SK-N-SH (cell line): ENCODE measurements at regions not wholly inside any gene's neighbourhood (a gene's known extent, or its start where the extent isn't known, plus 50 kb on each side); places are given as distances from the start of the nearest gene placed in this dataset.

Experiments used
- CTCF ChIA-PET: fragments of 300-600, 350-600 bp; formaldehyde crosslinking; extraction: SDS; loops from one replicate; lab custom pipeline; 2021; lab: Yijun Ruan, JAX
- POLR2A ChIA-PET: fragments of 350-600 bp; sonication (Branson Sonifier 250); formaldehyde crosslinking; extraction: SDS; loops from one replicate; lab custom pipeline; 2020; ENCODE audit warnings: antibody characterized with exemption, inconsistent platforms; lab: Yijun Ruan, JAX
- DNase-seq: peaks from one replicate; pipeline ENCODE4 v3.0.0; 2012
- H2AFZ ChIP-seq: fragments of 200-600 bp; sonication (generic); 2 replicates; pipeline ENCODE4 v1.8.1; 2016; ENCODE audit warnings: antibody characterized with exemption, mild to moderate bottlenecking, low read depth
- H3F3A ChIP-seq: fragments of 200-600 bp; sonication (generic); replicated peaks from 2 replicates; pipeline ENCODE3; 2016; ENCODE audit warnings: antibody characterized with exemption, mild to moderate bottlenecking; ENCODE audit not compliant: insufficient read depth
- H3K27ac ChIP-seq, 2 experiments: fragments of 200-500 bp in 1 of 2; fragments of 200-600 bp in 1 of 2; sonication (Bioruptor generic) in 1 of 2; sonication (generic), shearing (Covaris generic) in 1 of 2; 2 replicates each; pipeline versions ENCODE4 v1.5.1 to v1.6.1; 2014 to 2016; ENCODE audit warnings: low read depth in 2 of 2, inconsistent platforms in 1 of 2, low read length in 1 of 2, mild to moderate bottlenecking in 1 of 2, mixed read lengths in 1 of 2
- H3K27me3 ChIP-seq: fragments of 200-600 bp; sonication (generic), shearing (Covaris generic); 2 replicates; pipeline ENCODE4 v1.6.1; 2016; ENCODE audit warnings: mixed run types; ENCODE audit not compliant: insufficient read depth
- H3K36me3 ChIP-seq, 2 experiments: fragments of 200-500 bp in 1 of 2; fragments of 200-600 bp in 1 of 2; sonication (Bioruptor generic) in 1 of 2; sonication (generic) in 1 of 2; replicated peaks in 1 of 2; 2 replicates each; pipeline versions ENCODE3 to v1.5.1; 2014 to 2016; ENCODE audit warnings: low read length in 1 of 2, mild to moderate bottlenecking in 1 of 2; ENCODE audit not compliant: insufficient read depth in 2 of 2, control insufficient read depth in 1 of 2
- H3K4me1 ChIP-seq, 2 experiments: fragments of 200-500 bp in 1 of 2; fragments of 200-600 bp in 1 of 2; sonication (Bioruptor generic) in 1 of 2; sonication (generic), shearing (Covaris generic) in 1 of 2; 2 replicates each; pipeline versions ENCODE4 v1.5.1 to v1.6.1; 2014 to 2016; ENCODE audit warnings: low read depth in 1 of 2, low read length in 1 of 2, mixed run types in 1 of 2; ENCODE audit not compliant: insufficient read depth in 2 of 2, control insufficient read depth in 1 of 2
- H3K4me2 ChIP-seq: fragments of 200-600 bp; sonication (generic), shearing (Covaris generic); 2 replicates; pipeline ENCODE4 v1.6.1; 2017; ENCODE audit warnings: mixed run types
- H3K4me3 ChIP-seq, 2 experiments: fragments of 200-500 bp in 1 of 2; fragments of 200-600 bp in 1 of 2; sonication (Bioruptor generic) in 1 of 2; sonication (generic), shearing (Covaris generic) in 1 of 2; 2 replicates each; pipeline versions ENCODE4 v1.5.1 to v1.8.1; 2014 to 2016; ENCODE audit warnings: low read depth in 2 of 2, inconsistent platforms in 1 of 2, low read length in 1 of 2, mild to moderate bottlenecking in 1 of 2, mixed read lengths in 1 of 2, moderate library complexity in 1 of 2
- H3K79me2 ChIP-seq: fragments of 200-600 bp; sonication (generic); 2 replicates; pipeline ENCODE4 v1.8.1; 2017; ENCODE audit warnings: mild to moderate bottlenecking; ENCODE audit not compliant: insufficient read depth
- H3K9ac ChIP-seq: fragments of 200-600 bp; sonication (generic); 2 replicates; pipeline ENCODE4 v1.6.1; 2017; ENCODE audit warnings: mixed run types
- H3K9me2 ChIP-seq: fragments of 200-600 bp; sonication (generic); 2 replicates; pipeline ENCODE4 v1.6.1; 2017; ENCODE audit warnings: mixed run types
- H3K9me3 ChIP-seq: fragments of 200-600 bp; sonication (generic); 2 replicates; pipeline ENCODE4 v1.6.1; 2017; ENCODE audit warnings: mixed run types, mild to moderate bottlenecking, moderate library complexity
- H4K20me1 ChIP-seq: fragments of 200-600 bp; sonication (generic); 2 replicates; pipeline ENCODE4 v1.6.1; 2017; ENCODE audit warnings: mild to moderate bottlenecking, mixed run types; ENCODE audit not compliant: insufficient read depth
- FOXM1 ChIP-seq: IDR thresholded peaks from 2 replicates; pipeline ENCODE4 v1.4.0; 2012; ENCODE audit warnings: low read depth, mild to moderate bottlenecking
- GATA2 ChIP-seq: sonication (generic); formaldehyde crosslinking; IDR thresholded peaks from 2 replicates; pipeline ENCODE4 v1.5.0; 2020; ENCODE audit warnings: mild to moderate bottlenecking, missing genetic modification reagents
- MXI1 ChIP-seq: IDR thresholded peaks from 2 replicates; pipeline ENCODE4 v1.6.1; 2012; ENCODE audit warnings: mild to moderate bottlenecking, low read depth, low read length, improper control_type of control experiment
- SMC3 ChIP-seq: IDR thresholded peaks from 2 replicates; pipeline ENCODE4 v1.6.1; 2012; ENCODE audit warnings: low read depth, low read length, improper control_type of control experiment
- TAF1 ChIP-seq: IDR thresholded peaks from 2 replicates; pipeline ENCODE4 v1.6.1; 2012; ENCODE audit warnings: low read depth, mild to moderate bottlenecking, low read length, moderate library complexity, borderline replicate concordance
- TEAD4 ChIP-seq: IDR thresholded peaks from 2 replicates; pipeline ENCODE4 v1.4.0; 2012; ENCODE audit warnings: mild to moderate bottlenecking, borderline replicate concordance; ENCODE audit not compliant: insufficient read depth
- YY1 ChIP-seq: IDR thresholded peaks from 2 replicates; pipeline ENCODE4 v1.4.0; 2012; ENCODE audit warnings: low read depth, mild to moderate bottlenecking
- WGBS: methylation state at CpG from one replicate; pipeline ENCODE4 v1.1.6; 2017; ENCODE audit warnings: low lambda C conversion rate; 5-methylcytosine and 5-hydroxymethylcytosine counted together
- TF ChIP-seq, protein P1 (sequence below): IDR thresholded peaks from 2 replicates; pipeline ENCODE4 v1.4.0; 2012; ENCODE audit warnings: low read depth, borderline replicate concordance
- TF ChIP-seq, protein P2 (sequence below): IDR thresholded peaks from 2 replicates; pipeline ENCODE4 v1.6.1; 2012; ENCODE audit warnings: mild to moderate bottlenecking, low read depth, low read length, moderate library complexity
- TF ChIP-seq, protein P3 (sequence below): IDR thresholded peaks from 2 replicates; pipeline ENCODE4; 2012

DNA sequence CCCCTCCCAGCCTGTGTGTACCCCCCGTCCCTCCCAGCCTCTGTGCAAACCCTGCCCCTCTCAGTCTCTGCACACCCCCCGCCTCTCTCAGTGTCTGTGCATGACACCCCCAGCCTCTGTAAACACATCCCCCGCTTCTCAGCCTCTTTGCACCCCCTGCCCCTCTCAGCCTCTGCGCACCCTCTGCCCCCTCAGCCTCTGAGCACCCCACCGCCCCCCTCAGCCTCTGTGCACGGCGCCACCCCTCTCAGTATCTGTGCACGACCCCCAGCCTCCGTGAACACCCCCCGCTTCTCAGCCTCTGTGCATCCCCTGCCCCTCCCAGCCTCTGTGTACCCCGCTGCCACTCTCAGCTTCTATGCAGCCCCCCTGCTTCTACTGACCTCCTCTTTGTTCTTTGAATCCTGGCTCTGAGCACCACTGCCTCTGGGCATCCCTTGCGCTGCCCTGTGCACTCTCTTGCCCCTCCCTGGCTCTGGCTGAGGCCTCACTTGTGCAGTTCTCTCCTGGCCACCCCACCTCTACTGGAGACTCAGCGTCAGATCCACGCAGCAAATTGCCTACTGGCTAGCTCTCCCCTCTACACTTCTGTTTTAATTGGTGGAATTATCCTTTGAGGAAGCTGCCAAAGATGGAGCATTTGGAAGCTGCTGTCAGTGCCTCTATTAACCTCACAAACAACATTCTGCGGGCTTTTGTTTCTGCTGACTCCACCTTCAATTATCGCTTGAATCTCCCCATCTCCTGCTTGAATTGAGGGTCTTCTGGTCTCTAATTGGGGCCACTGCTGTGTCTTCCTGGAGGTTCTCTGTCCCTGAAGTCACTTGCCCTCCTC lies 838.6 kb downstream of the TBC1D22A start:
- no peaks in the 10 kb centered on the region for H3K9me3 ChIP-seq
- WGBS, result 15% methylated on average over 16 of the region's 16 CpGs

More for the DNA sequence above, 838.6 kb downstream of the TBC1D22A start:
- Histone ChIP-seq H3F3A (no peaks in the 10 kb centered on the region), H3K4me3 (no peak overlapping the region), H3K9me2 (no peaks in the 10 kb centered on the region), H3K4me1 (peaks cover 0 to 5% of the 10 kb centered on the region in 2 experiments; a peak in 1 of 4 replicates), H3K27ac (no peak overlapping the region), H3K36me3 (no peaks in the 10 kb centered on the region), H3K9ac (no peak overlapping the region), H3K27me3 (no peaks in the 10 kb centered on the region)
- ChIA-PET POLR2A (no interaction called here), CTCF (no interaction called here)
- TF ChIP-seq TEAD4 (no peak), TAF1 (no peak), YY1 (no peak), SMC3 (no peak), MXI1 (no peak), FOXM1 (no peak), GATA2 (no peak)
- TF ChIP-seq, protein P1, sequence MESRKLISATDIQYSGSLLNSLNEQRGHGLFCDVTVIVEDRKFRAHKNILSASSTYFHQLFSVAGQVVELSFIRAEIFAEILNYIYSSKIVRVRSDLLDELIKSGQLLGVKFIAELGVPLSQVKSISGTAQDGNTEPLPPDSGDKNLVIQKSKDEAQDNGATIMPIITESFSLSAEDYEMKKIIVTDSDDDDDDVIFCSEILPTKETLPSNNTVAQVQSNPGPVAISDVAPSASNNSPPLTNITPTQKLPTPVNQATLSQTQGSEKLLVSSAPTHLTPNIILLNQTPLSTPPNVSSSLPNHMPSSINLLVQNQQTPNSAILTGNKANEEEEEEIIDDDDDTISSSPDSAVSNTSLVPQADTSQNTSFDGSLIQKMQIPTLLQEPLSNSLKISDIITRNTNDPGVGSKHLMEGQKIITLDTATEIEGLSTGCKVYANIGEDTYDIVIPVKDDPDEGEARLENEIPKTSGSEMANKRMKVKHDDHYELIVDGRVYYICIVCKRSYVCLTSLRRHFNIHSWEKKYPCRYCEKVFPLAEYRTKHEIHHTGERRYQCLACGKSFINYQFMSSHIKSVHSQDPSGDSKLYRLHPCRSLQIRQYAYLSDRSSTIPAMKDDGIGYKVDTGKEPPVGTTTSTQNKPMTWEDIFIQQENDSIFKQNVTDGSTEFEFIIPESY, result no peak
- TF ChIP-seq, protein P2, sequence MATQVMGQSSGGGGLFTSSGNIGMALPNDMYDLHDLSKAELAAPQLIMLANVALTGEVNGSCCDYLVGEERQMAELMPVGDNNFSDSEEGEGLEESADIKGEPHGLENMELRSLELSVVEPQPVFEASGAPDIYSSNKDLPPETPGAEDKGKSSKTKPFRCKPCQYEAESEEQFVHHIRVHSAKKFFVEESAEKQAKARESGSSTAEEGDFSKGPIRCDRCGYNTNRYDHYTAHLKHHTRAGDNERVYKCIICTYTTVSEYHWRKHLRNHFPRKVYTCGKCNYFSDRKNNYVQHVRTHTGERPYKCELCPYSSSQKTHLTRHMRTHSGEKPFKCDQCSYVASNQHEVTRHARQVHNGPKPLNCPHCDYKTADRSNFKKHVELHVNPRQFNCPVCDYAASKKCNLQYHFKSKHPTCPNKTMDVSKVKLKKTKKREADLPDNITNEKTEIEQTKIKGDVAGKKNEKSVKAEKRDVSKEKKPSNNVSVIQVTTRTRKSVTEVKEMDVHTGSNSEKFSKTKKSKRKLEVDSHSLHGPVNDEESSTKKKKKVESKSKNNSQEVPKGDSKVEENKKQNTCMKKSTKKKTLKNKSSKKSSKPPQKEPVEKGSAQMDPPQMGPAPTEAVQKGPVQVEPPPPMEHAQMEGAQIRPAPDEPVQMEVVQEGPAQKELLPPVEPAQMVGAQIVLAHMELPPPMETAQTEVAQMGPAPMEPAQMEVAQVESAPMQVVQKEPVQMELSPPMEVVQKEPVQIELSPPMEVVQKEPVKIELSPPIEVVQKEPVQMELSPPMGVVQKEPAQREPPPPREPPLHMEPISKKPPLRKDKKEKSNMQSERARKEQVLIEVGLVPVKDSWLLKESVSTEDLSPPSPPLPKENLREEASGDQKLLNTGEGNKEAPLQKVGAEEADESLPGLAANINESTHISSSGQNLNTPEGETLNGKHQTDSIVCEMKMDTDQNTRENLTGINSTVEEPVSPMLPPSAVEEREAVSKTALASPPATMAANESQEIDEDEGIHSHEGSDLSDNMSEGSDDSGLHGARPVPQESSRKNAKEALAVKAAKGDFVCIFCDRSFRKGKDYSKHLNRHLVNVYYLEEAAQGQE, result no peak
- TF ChIP-seq, protein P3, sequence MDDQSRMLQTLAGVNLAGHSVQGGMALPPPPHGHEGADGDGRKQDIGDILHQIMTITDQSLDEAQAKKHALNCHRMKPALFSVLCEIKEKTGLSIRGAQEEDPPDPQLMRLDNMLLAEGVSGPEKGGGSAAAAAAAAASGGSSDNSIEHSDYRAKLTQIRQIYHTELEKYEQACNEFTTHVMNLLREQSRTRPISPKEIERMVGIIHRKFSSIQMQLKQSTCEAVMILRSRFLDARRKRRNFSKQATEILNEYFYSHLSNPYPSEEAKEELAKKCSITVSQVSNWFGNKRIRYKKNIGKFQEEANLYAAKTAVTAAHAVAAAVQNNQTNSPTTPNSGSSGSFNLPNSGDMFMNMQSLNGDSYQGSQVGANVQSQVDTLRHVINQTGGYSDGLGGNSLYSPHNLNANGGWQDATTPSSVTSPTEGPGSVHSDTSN, result no peak
- TF ChIP-seq, all 33 proteins: peak for 0
- H4K20me1 ChIP-seq, result no peaks in the 10 kb centered on the region
- no peak overlapping the region for H2AFZ ChIP-seq
- H3K4me2 ChIP-seq, result no peak overlapping the region
- DNase-seq, result no peak
- no peaks in the 10 kb centered on the region for H3K79me2 ChIP-seq
